Adrenal gland (tissue), 9 donors: ENCODE measurements at regions not wholly inside any gene's neighbourhood (a gene's known extent, or its start where the extent isn't known, plus 50 kb on each side); places are given as distances from the start of the nearest gene placed in this dataset.
"Not testable (repeated sequence)": the region's sequence is repeated elsewhere in the genome, so short reads cannot be mapped to it uniquely, and the experiment has no call there.

ENCODE experiments used
- DNase-seq, 7 donors: peaks; one replicate each; pipeline ENCODE4 v3.0.0-alpha.2; 2019 to 2020
- H3K27ac ChIP-seq, 5 donors: fragments of 200-600 bp; sonication (generic) in 4 of 5; 1 replicate in 3 of 5; 2 replicates in 2 of 5; pipeline versions ENCODE4 v1.5.1 to v1.8.0; 2016 to 2020; ENCODE audit warnings: mild to moderate bottlenecking in 1 of 5
- H3K27me3 ChIP-seq: fragments of 200-600 bp; 2 replicates; pipeline ENCODE4 v1.8.0; 2021
- H3K36me3 ChIP-seq, 2 donors: fragments of 200-600 bp; replicated peaks in 1 of 2; 1 replicate in 1 of 2; 2 replicates in 1 of 2; pipeline versions ENCODE4 v1.5.1 to v1.8.0; 2018 to 2022
- H3K4me1 ChIP-seq, 2 donors: fragments of 200-600 bp; replicated peaks in 1 of 2; 1 replicate in 1 of 2; 2 replicates in 1 of 2; pipeline versions ENCODE4 v1.5.1 to v1.8.0; 2018 to 2021
- H3K4me3 ChIP-seq, 4 donors: fragments of 200-600 bp; sonication (generic) in 3 of 4; one replicate each; pipeline ENCODE4 v1.5.1; 2016 to 2018
- H3K9me3 ChIP-seq, 3 donors: fragments of 200-600 bp; sonication (generic) in 1 of 3; replicated peaks in 1 of 3; 1 replicate in 2 of 3; 2 replicates in 1 of 3; pipeline versions ENCODE4 v1.5.1 to v1.8.0; 2016 to 2021
- POLR2A ChIP-seq, 2 donors: fragments of 450-650 bp; IDR thresholded peaks; one replicate each; pipeline ENCODE4 v1.6.1; 2017; ENCODE audit warnings: antibody characterized with exemption in 2 of 2, mild to moderate bottlenecking in 2 of 2, moderate library complexity in 1 of 2
- WGBS, 4 donors: extraction: QIAGEN DNeasy Blood & Tissue Kit in 2 of 4; methylation state at CpG; one replicate each; pipeline versions ENCODE4 v1.1.5 to v1.1.7; 2013 to 2017; 5-methylcytosine and 5-hydroxymethylcytosine counted together
- intact Hi-C, 2 donors: fragments of 100-400 bp; cut with DNase I; formaldehyde crosslinking; loops; one replicate each; pipeline versions ENCODE4 v1.14.1 to v1.15.0; 2022 to 2023
- TF ChIP-seq, protein P1 (sequence below), 6 experiments: fragments of 450-650 bp in 4 of 6; fragments of 200-600 bp in 2 of 6; sonication (generic) in 1 of 6; IDR thresholded peaks; 1 replicate in 5 of 6; 2 replicates in 1 of 6; pipeline versions ENCODE4 v1.5.1 to v1.8.0; 2016 to 2021; ENCODE audit warnings: antibody characterized with exemption in 6 of 6, mild to moderate bottlenecking in 2 of 6, moderate library complexity in 1 of 6
- donor health status: healthy with polysubstance abuse.
- donor health status: Bipolar disorder and iron deficiency.
- donor health status: DM: yes; HTN: yes; CAD: no.
- donor health status: DM: no; HTN: no; CAD: no.
- donor health status: DM: no; HTN: no; CAD: no.

DNA sequence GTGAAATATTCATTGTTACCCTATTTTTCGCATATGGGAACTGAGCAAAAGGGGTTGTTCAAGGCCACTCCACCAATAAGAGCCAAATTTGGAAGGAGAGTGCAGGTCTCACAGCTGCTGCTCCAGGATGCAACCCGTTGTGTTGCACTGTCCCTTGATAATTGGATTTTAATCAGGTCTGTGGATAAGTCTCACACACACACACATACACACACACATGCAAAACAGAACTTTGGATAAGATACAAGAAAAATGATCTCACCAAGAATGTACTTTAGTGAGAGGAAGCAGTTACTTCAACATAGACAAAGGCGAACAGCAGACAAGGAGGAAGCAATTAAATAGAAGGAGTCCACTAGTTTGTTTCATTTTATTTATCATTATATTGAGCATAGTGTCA is 127.3 kb upstream of the EDNRB start:
- Histone ChIP-seq H3K9me3 (no peaks in the 10 kb centered on the region), H3K27me3 (no peaks in the 10 kb centered on the region), H3K4me1 (no peaks in the 10 kb centered on the region), H3K27ac (no peak overlapping the region), H3K36me3 (no peaks in the 10 kb centered on the region), H3K4me3 (no peak overlapping the region)
- intact Hi-C loops, result no loop called here
- no peak for DNase-seq
- 37 to 48% (median 40%) methylated on average over 3 of the region's 3 CpGs for WGBS, 4 donors
- no peak for TF ChIP-seq POLR2A (IDR thresholded peaks at IDR 0.05)
- TF ChIP-seq, protein P1, sequence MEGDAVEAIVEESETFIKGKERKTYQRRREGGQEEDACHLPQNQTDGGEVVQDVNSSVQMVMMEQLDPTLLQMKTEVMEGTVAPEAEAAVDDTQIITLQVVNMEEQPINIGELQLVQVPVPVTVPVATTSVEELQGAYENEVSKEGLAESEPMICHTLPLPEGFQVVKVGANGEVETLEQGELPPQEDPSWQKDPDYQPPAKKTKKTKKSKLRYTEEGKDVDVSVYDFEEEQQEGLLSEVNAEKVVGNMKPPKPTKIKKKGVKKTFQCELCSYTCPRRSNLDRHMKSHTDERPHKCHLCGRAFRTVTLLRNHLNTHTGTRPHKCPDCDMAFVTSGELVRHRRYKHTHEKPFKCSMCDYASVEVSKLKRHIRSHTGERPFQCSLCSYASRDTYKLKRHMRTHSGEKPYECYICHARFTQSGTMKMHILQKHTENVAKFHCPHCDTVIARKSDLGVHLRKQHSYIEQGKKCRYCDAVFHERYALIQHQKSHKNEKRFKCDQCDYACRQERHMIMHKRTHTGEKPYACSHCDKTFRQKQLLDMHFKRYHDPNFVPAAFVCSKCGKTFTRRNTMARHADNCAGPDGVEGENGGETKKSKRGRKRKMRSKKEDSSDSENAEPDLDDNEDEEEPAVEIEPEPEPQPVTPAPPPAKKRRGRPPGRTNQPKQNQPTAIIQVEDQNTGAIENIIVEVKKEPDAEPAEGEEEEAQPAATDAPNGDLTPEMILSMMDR (IDR thresholded peaks at IDR 0.05), result no peak

DNA sequence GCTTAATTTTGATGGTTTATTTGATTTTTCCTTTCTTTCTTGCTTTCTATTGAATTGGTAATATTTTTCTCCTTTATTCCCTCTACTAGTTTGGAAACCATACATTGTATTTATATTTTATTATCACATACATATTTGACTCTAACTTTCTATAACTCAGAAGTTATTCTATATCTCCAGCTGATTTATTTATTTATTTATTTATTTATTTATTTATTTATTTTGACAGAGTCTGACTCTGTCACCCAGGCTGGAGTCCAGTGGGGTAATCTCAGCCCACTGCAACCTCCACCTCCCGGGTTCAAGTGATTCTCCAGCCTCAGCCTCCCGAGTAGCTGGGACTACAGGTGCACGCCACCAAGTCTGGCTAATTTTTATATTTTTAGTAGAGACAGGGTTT is 122.7 kb upstream of the EDNRB start:
- H3K36me3 ChIP-seq, DNase-seq, H3K27me3 ChIP-seq, intact Hi-C loops, H3K27ac ChIP-seq, H3K4me1 ChIP-seq, H3K9me3 ChIP-seq, H3K4me3 ChIP-seq: not testable (repeated sequence)
- 89 to 98% (median 94%) methylated on average over 3 of the region's 3 CpGs for WGBS, 4 donors

DNA sequence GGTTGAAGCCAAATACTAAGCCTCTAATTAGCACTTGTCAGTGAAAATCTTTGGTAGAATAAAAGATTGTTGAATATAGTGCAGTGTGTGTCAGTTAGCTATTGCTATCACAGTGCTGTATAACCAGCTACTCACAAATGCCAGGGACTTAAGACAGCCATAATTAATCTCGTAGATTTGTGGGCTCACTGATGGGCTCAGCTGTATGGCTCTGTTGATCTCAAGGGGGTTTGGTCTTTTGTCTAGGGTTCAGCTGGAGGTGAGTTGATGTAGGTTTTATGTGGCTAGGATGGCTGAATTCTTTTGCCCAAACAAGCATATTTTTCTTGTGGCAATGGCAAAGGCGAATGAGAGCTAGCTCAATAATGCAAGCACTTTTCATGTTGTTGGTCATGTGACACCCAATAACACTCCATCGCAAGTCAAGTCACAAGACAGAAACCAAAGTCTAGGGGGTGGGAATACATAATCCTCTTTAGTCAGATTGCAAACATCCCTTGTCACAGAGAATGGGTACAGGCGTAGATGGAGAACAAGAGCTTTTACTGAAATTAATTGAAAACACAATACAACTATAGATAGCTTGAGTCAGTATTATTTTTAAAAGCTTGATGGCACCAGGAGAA is 121.7 kb upstream of the EDNRB start:
- Histone ChIP-seq H3K27ac (no peak overlapping the region), H3K4me1 (no peaks in the 10 kb centered on the region), H3K9me3 (no peaks in the 10 kb centered on the region), H3K4me3 (no peak overlapping the region), H3K27me3 (no peaks in the 10 kb centered on the region), H3K36me3 (no peaks in the 10 kb centered on the region)
- TF ChIP-seq POLR2A (IDR thresholded peaks at IDR 0.05), result no peak
- TF ChIP-seq, protein P1 (IDR thresholded peaks at IDR 0.05), result no peak
- DNase-seq, result no peak
- WGBS, 4 donors, result 68 to 80% (median 72%) methylated on average over 4 of the region's 4 CpGs
- intact Hi-C loops, result no loop called here

DNA sequence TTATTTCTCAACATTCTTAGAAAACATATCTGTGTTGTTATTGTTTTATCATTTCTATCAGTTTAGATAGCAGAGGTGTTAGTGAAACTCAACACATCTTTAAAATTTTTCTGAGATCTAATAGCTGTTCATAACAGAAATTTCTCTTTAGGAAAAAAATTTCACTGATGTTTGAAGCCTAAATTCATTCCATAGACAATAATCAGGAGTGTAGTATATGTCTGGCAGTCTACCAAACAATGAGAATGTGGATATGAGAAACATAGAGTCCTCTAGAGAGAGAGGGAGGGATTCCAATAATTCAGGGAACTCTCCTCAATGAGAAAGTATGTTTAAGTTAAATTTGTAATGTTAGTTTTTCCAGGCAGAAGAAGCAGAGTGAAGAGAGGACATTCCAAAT is 118.2 kb upstream of the EDNRB start:
- H3K4me3 ChIP-seq, result no peak overlapping the region

DNA sequence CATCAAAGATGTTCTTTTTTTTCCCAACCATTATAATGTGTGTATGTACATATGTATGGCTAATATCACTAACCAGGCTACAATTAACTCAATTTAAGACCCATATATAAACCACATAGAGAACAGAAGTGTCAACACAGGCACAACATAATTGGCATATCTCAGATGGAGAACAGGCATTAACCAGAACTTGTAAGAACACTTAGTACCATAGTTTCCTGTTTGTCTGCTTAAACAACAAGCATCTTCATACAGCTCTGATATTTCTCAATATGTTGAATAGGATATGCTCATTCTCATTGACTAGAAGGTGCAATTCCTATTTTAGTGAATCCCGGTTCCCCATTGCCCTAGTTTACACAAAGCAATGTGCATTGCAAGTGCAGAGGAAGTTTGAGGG is 116.9 kb upstream of the EDNRB start:
- intact Hi-C loops, result no loop called here

More for the DNA sequence above, 118.2 kb upstream of the EDNRB start:
- Histone ChIP-seq H3K4me1 (no peaks in the 10 kb centered on the region), H3K27ac (no peak overlapping the region), H3K9me3 (no peaks in the 10 kb centered on the region), H3K36me3 (no peaks in the 10 kb centered on the region), H3K27me3 (no peaks in the 10 kb centered on the region)
- DNase-seq, result no peak
- no peak for TF ChIP-seq POLR2A (IDR thresholded peaks at IDR 0.05)
- TF ChIP-seq, protein P1 (IDR thresholded peaks at IDR 0.05), result no peak
- intact Hi-C loops, result no loop called here

More for the DNA sequence above, 116.9 kb upstream of the EDNRB start:
- H3K36me3 ChIP-seq, result no peaks in the 10 kb centered on the region
- WGBS, 4 donors, result 42 to 67% (median 54%) methylated on average over 1 of the region's 1 CpG
- no peak for DNase-seq
- H3K27me3 ChIP-seq, result no peaks in the 10 kb centered on the region
- no peak overlapping the region for H3K27ac ChIP-seq
- H3K4me3 ChIP-seq, result no peak overlapping the region
- no peaks in the 10 kb centered on the region for H3K9me3 ChIP-seq
- TF ChIP-seq, protein P1 (IDR thresholded peaks at IDR 0.05), result no peak
- no peak for TF ChIP-seq POLR2A (IDR thresholded peaks at IDR 0.05)
- no peaks in the 10 kb centered on the region for H3K4me1 ChIP-seq
